ENCODE measurements at regions not wholly inside any gene's neighbourhood (a gene's known extent, or its start where the extent isn't known, plus 50 kb on each side); places are given as distances from the start of the nearest gene placed in this dataset.

GRCh38 chr10:28969413-28969812 lies 292.1 kb downstream of the BAMBI start (continued):
- TF ChIP-seq HDAC1 (IDR thresholded peaks at IDR 0.05) (no peak), USF2 (CRISPR knock-in tag; IDR thresholded peaks at IDR 0.05) (no peak), PHF8 (IDR thresholded peaks at IDR 0.05; ENCODE audit: borderline replicate concordance, low read length) (no peak), MAFG (tag; conservative IDR thresholded peaks at IDR 0.05) (peak; percentile 78), EP400 (IDR thresholded peaks at IDR 0.05) (no peak), HDAC3 (IDR thresholded peaks at IDR 0.05; ENCODE audit: borderline replicate concordance, partially characterized antibody) (no peak), SETDB1 (IDR thresholded peaks at IDR 0.05; ENCODE audit: low read length) (no peak), CREM (IDR thresholded peaks at IDR 0.05; ENCODE audit: low read depth) (no peak), ZNF699 (CRISPR knock-in tag; IDR thresholded peaks at IDR 0.05; ENCODE audit: insufficient replicate concordance) (no peak), ZNF586 (CRISPR knock-in tag; conservative IDR thresholded peaks at IDR 0.05) (no peak), C11orf30 (IDR thresholded peaks at IDR 0.05; ENCODE audit: low read depth) (peak; percentile 85), KHSRP (IDR thresholded peaks at IDR 0.05) (no peak), ZNF316 (IDR thresholded peaks at IDR 0.05) (peak; percentile 92), ZNF76 (CRISPR knock-in tag; IDR thresholded peaks at IDR 0.05; ENCODE audit: borderline replicate concordance) (no peak), TSC22D4 (tag; IDR thresholded peaks at IDR 0.05) (no peak), LEF1 (IDR thresholded peaks at IDR 0.05) (no peak), FOXM1 (IDR thresholded peaks at IDR 0.05; ENCODE audit: low read depth) (no peak), FOXM1 (CRISPR knock-in tag; IDR thresholded peaks at IDR 0.05; ENCODE audit: low read depth) (no peak), ZNF592 (IDR thresholded peaks at IDR 0.05) (no peak)
- TF ChIP-seq, protein P1, sequence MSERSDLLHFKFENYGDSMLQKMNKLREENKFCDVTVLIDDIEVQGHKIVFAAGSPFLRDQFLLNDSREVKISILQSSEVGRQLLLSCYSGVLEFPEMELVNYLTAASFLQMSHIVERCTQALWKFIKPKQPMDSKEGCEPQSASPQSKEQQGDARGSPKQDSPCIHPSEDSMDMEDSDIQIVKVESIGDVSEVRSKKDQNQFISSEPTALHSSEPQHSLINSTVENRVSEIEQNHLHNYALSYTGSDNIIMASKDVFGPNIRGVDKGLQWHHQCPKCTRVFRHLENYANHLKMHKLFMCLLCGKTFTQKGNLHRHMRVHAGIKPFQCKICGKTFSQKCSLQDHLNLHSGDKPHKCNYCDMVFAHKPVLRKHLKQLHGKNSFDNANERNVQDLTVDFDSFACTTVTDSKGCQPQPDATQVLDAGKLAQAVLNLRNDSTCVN (CRISPR knock-in tag; IDR thresholded peaks at IDR 0.05) = no peak
- TF ChIP-seq, protein P2, sequence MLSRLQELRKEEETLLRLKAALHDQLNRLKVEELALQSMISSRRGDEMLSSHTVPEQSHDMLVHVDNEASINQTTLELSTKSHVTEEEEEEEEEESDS (CRISPR knock-in tag; IDR thresholded peaks at IDR 0.05) = no peak
- TF ChIP-seq, protein P3, sequence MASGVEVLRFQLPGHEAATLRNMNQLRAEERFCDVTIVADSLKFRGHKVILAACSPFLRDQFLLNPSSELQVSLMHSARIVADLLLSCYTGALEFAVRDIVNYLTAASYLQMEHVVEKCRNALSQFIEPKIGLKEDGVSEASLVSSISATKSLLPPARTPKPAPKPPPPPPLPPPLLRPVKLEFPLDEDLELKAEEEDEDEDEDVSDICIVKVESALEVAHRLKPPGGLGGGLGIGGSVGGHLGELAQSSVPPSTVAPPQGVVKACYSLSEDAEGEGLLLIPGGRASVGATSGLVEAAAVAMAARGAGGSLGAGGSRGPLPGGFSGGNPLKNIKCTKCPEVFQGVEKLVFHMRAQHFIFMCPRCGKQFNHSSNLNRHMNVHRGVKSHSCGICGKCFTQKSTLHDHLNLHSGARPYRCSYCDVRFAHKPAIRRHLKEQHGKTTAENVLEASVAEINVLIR (CRISPR knock-in tag; IDR thresholded peaks at IDR 0.05) = no peak
- TF ChIP-seq, protein P4, sequence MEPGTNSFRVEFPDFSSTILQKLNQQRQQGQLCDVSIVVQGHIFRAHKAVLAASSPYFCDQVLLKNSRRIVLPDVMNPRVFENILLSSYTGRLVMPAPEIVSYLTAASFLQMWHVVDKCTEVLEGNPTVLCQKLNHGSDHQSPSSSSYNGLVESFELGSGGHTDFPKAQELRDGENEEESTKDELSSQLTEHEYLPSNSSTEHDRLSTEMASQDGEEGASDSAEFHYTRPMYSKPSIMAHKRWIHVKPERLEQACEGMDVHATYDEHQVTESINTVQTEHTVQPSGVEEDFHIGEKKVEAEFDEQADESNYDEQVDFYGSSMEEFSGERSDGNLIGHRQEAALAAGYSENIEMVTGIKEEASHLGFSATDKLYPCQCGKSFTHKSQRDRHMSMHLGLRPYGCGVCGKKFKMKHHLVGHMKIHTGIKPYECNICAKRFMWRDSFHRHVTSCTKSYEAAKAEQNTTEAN (CRISPR knock-in tag; IDR thresholded peaks at IDR 0.05) = no peak
